ENCODE measurements at regions not wholly inside any gene's neighbourhood (a gene's known extent, or its start where the extent isn't known, plus 50 kb on each side); places are given as distances from the start of the nearest gene placed in this dataset.

GRCh38 chr14:86882818-86883217, 1110.2 kb downstream of the GALC start:
- TF ChIP-seq CTCF (IDR thresholded peaks at IDR 0.05) (no peak), POLR2A (IDR thresholded peaks at IDR 0.05) (no peak)

Measured in body of pancreas (tissue), 4 donors.